B cell (primary cell): ENCODE measurements at regions not wholly inside any gene's neighbourhood (a gene's known extent, or its start where the extent isn't known, plus 50 kb on each side); places are given as distances from the start of the nearest gene placed in this dataset.
A peak's percentile ranks its signal among the peaks of the same experiment; 100 is the strongest.

Experiments used
- ATAC-seq: fragments of 200-7000 bp; cut with Tn5 transposase; one replicate; pipeline ENCODE4 v1.10.0; 2021; ENCODE audit warnings: low read depth, mild to moderate bottlenecking, moderate number of reproducible peaks, moderate library complexity
- CTCF ChIA-PET: fragments of 350-600 bp; sonication (Branson Sonifier 250); formaldehyde crosslinking; loops from one replicate; lab custom pipeline; 2021; ENCODE audit warnings: antibody characterized with exemption, inconsistent platforms; lab: Charles Lee
- POLR2A ChIA-PET: fragments of 350-600 bp; sonication (Branson Sonifier 250); formaldehyde crosslinking; loops from one replicate; lab custom pipeline; 2021; ENCODE audit warnings: antibody characterized with exemption; lab: Charles Lee
- DNase-seq: peaks from one replicate; pipeline ENCODE4 v3.0.0; 2013
- H2AFZ ChIP-seq: 2 replicates; pipeline ENCODE4 v1.6.1; 2012; ENCODE audit warnings: mild to moderate bottlenecking, low read depth, low read length; ENCODE audit not compliant: insufficient read depth, poor library complexity, severe bottlenecking
- H3K27ac ChIP-seq, 2 donors: 1 replicate in 1 of 2; 2 replicates in 1 of 2; pipeline ENCODE4 v1.5.1; 2012 to 2013; ENCODE audit warnings: low read length in 2 of 2, mild to moderate bottlenecking in 2 of 2, moderate library complexity in 1 of 2
- H3K27me3 ChIP-seq, 4 experiments: fragments of 200-600 bp in 1 of 4; sonication (generic) in 1 of 4; replicated peaks in 1 of 4; 1 replicate in 2 of 4; 2 replicates in 2 of 4; pipeline versions ENCODE4 v1.6.1 to v1.7.0; 2013 to 2016; ENCODE audit warnings: low read length in 3 of 4, mild to moderate bottlenecking in 2 of 4, mixed read lengths in 1 of 4, moderate library complexity in 1 of 4; ENCODE audit not compliant: insufficient read depth in 4 of 4, control insufficient read depth in 3 of 4; ENCODE audit errors: control extremely low read depth in 1 of 4
- H3K36me3 ChIP-seq, 2 experiments: replicated peaks in 1 of 2; 1 replicate in 1 of 2; 2 replicates in 1 of 2; pipeline versions ENCODE4 v1.6.1 to v1.7.1; 2013; ENCODE audit warnings: low read length in 1 of 2; ENCODE audit not compliant: insufficient read depth in 2 of 2, control insufficient read depth in 1 of 2; ENCODE audit errors: control extremely low read depth in 1 of 2, extremely low read depth in 1 of 2
- H3K4me1 ChIP-seq, 2 donors: fragments of 200-600 bp in 1 of 2; sonication (generic) in 1 of 2; 1 replicate in 1 of 2; 2 replicates in 1 of 2; pipeline versions ENCODE4 v1.5.1 to v1.6.1; 2013 to 2017; ENCODE audit warnings: low read length in 2 of 2; ENCODE audit not compliant: control insufficient read depth in 2 of 2, insufficient read depth in 2 of 2
- H3K4me2 ChIP-seq: replicated peaks from 2 replicates; pipeline ENCODE3; 2012; ENCODE audit warnings: mild to moderate bottlenecking, low read depth, low read length; ENCODE audit not compliant: poor library complexity, severe bottlenecking
- H3K4me3 ChIP-seq, 5 experiments: fragments of 200-600 bp in 1 of 5; sonication (generic) in 1 of 5; 1 replicate in 3 of 5; 2 replicates in 2 of 5; pipeline versions ENCODE4 v1.5.1 to v1.7.0; 2011 to 2016; ENCODE audit warnings: low read length in 4 of 5, mild to moderate bottlenecking in 4 of 5, low read depth in 2 of 5, control low read depth in 1 of 5, moderate library complexity in 1 of 5; ENCODE audit not compliant: insufficient read depth in 1 of 5; ENCODE audit errors: control extremely low read depth in 1 of 5, extremely low read depth in 1 of 5
- H3K79me2 ChIP-seq: fragments of 200-600 bp; sonication (generic); one replicate; pipeline ENCODE4 v1.6.0; 2016; ENCODE audit warnings: low read length; ENCODE audit not compliant: control insufficient read depth, insufficient read depth
- H3K9ac ChIP-seq: fragments of 200-600 bp; sonication (generic); 2 replicates; pipeline ENCODE4 v1.6.1; 2017; ENCODE audit warnings: mild to moderate bottlenecking, low read length, moderate library complexity
- H3K9me3 ChIP-seq, 3 donors: one replicate each; pipeline versions ENCODE4 v1.6.1 to v1.7.1; 2013; ENCODE audit warnings: low read length in 2 of 3; ENCODE audit not compliant: control insufficient read depth in 2 of 3, insufficient read depth in 1 of 3; ENCODE audit errors: control extremely low read depth in 1 of 3
- H4K20me1 ChIP-seq: 2 replicates; pipeline ENCODE4 v1.6.0; 2012; ENCODE audit warnings: mild to moderate bottlenecking, low read length; ENCODE audit not compliant: insufficient read depth, control insufficient read depth, poor library complexity, severe bottlenecking
- H3K27ac Mint-ChIP-seq: one replicate; pipeline ENCODE4 v1.8.0; 2021; ENCODE audit warnings: mixed read lengths
- H3K27me3 Mint-ChIP-seq: one replicate; pipeline ENCODE4 v1.8.0; 2021; ENCODE audit warnings: mixed read lengths
- H3K4me1 Mint-ChIP-seq: one replicate; pipeline ENCODE4 v1.8.0; 2021; ENCODE audit warnings: mixed read lengths
- H3K4me3 Mint-ChIP-seq: one replicate; pipeline ENCODE4 v1.8.0; 2021; ENCODE audit warnings: mixed read lengths
- H3K9me3 Mint-ChIP-seq: one replicate; pipeline ENCODE4 v1.8.0; 2022; ENCODE audit warnings: mixed read lengths; ENCODE audit not compliant: insufficient read depth
- WGBS: methylation state at CpG from one replicate; pipeline ENCODE4 v1.1.5; 2013; ENCODE audit warnings: missing lambda C conversion rate; ENCODE audit not compliant: insufficient coverage; 5-methylcytosine and 5-hydroxymethylcytosine counted together
- intact Hi-C: fragments of 100-400 bp; cut with micrococcal nuclease; formaldehyde crosslinking; loops from one replicate; pipeline ENCODE4 v1.10.0; 2022
- TF ChIP-seq, protein P1 (sequence below): fragments of 200-600 bp; IDR thresholded peaks from one replicate; pipeline ENCODE4 v1.8.0; 2022; ENCODE audit warnings: antibody characterized with exemption, mild to moderate bottlenecking

DNA sequence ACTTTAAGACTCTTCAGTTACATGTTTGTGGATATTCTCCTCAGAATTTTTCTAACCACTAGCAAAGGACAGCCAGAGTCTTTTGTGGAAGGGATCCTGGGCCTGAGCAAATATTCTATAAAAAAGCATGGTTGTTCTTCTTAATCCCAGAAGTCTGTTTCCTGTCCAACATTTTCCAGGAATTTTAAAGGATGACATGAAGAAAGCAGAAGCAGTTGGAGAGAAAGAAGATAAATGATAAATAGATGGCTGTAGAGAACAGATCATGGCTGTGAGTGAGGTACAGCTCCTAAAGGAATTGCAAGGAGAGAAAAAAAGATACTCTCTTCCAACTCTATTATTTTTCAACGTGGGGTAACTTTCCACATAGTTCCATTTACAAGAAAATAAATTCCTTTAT lies 91.8 kb upstream of the STEAP4 start:
- no peaks in the 10 kb centered on the region for H3K4me1 ChIP-seq
- no peaks in the 10 kb centered on the region for H3K36me3 ChIP-seq
- H3K4me1 Mint-ChIP-seq, result peaks cover 11% of the 10 kb centered on the region
- no peak overlapping the region for H3K4me3 Mint-ChIP-seq
- intact Hi-C loops, result no loop called here
- no peak overlapping the region for H2AFZ ChIP-seq
- POLR2A ChIA-PET, result no interaction called here
- H3K4me3 ChIP-seq, result no peak overlapping the region
- no peaks in the 10 kb centered on the region for H3K9me3 Mint-ChIP-seq
- H3K9ac ChIP-seq, result no peak overlapping the region
- TF ChIP-seq, protein P1, sequence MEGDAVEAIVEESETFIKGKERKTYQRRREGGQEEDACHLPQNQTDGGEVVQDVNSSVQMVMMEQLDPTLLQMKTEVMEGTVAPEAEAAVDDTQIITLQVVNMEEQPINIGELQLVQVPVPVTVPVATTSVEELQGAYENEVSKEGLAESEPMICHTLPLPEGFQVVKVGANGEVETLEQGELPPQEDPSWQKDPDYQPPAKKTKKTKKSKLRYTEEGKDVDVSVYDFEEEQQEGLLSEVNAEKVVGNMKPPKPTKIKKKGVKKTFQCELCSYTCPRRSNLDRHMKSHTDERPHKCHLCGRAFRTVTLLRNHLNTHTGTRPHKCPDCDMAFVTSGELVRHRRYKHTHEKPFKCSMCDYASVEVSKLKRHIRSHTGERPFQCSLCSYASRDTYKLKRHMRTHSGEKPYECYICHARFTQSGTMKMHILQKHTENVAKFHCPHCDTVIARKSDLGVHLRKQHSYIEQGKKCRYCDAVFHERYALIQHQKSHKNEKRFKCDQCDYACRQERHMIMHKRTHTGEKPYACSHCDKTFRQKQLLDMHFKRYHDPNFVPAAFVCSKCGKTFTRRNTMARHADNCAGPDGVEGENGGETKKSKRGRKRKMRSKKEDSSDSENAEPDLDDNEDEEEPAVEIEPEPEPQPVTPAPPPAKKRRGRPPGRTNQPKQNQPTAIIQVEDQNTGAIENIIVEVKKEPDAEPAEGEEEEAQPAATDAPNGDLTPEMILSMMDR, result no peak
- H4K20me1 ChIP-seq, result no peaks in the 10 kb centered on the region
- no peaks in the 10 kb centered on the region for H3K27me3 ChIP-seq
- no CpG with 5 or more reads among the region's 1 CpG for whole genome bisulfite sequencing
- CTCF ChIA-PET, result no interaction called here
- H3K79me2 ChIP-seq, result no peaks in the 10 kb centered on the region
- H3K4me2 ChIP-seq, result no peak overlapping the region
- no peak for DNase-seq
- H3K9me3 ChIP-seq, result no peaks in the 10 kb centered on the region
- no peaks in the 10 kb centered on the region for H3K27me3 Mint-ChIP-seq
- no peak overlapping the region for H3K27ac ChIP-seq
- no peak for ATAC-seq
- H3K27ac Mint-ChIP-seq, result no peak overlapping the region

DNA sequence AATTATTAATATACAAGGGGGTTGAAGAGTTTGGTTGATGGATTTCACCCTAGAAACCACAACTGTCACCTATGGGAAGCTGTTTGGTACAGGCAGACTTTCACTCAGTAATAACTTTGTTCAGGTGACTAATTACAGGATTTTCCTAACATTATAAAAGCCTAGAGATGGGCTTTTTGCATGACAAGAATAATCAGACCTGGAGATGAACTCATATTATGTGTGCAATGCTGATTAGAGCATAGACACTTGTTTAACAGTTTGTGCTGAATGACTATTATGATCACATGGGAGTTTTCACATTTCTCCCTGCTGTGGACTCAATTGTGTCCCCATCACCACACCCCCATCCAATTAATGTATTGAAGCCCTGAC lies 90.2 kb upstream of the STEAP4 start:
- intact Hi-C loops, result no loop called here
- Histone ChIP-seq H3K4me2 (no peak overlapping the region), H3K9ac (no peak overlapping the region), H3K27ac (no peak overlapping the region), H3K4me1 (no peaks in the 10 kb centered on the region), H3K9me3 (no peaks in the 10 kb centered on the region), H3K79me2 (no peaks in the 10 kb centered on the region), H3K27me3 (no peaks in the 10 kb centered on the region), H3K36me3 (no peaks in the 10 kb centered on the region), H2AFZ (peak overlapping the region; percentile 29), H3K4me3 (no peak overlapping the region), H4K20me1 (no peaks in the 10 kb centered on the region)
- Mint-ChIP-seq H3K4me1 (peaks cover 11% of the 10 kb centered on the region), H3K4me3 (no peak overlapping the region), H3K27me3 (no peaks in the 10 kb centered on the region), H3K9me3 (no peaks in the 10 kb centered on the region), H3K27ac (no peak overlapping the region)
- CTCF ChIA-PET, result no interaction called here
- ATAC-seq (no peak), DNase-seq (no peak)
- TF ChIP-seq, protein P1, result no peak
- POLR2A ChIA-PET, result no interaction called here
